Stimulated activated CD4-positive, alpha-beta T cell treated with anti-CD3 and anti-CD28 coated beads, TNF-alpha, amount 100 ng/mL, for 4 hours (primary cell): ENCODE measurements at regions not wholly inside any gene's neighbourhood (a gene's known extent, or its start where the extent isn't known, plus 50 kb on each side); places are given as distances from the start of the nearest gene placed in this dataset.
"Not testable (repeated sequence)": the region's sequence is repeated elsewhere in the genome, so short reads cannot be mapped to it uniquely, and the experiment has no call there.

ENCODE experiments used
- DNase-seq, 3 experiments: peaks; one replicate each; pipeline ENCODE4 v3.0.0-alpha.2; 2020; ENCODE audit warnings: low read depth in 3 of 3

GRCh38 chr10:45249978-45250693 is 65.3 kb downstream of the OR13A1 start:
- DNase-seq = no peak

DNA sequence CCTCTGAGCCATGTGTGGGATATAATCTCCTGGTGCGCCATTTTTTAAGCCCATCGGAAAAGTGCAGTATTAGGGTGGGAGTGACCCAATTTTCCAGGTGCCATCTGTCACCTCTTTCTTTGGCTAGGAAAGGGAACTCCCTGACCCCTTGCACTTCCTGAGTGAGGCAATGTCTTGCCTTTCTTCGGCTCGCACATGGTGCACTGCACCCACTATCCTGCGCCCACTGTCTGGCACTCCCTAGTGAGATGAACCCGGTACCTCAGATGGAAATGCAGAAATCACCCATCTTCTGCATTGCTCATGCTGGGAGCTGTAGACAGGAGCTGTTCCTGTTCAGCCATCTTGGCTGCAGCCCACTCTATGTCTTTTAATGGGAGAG is 64.7 kb downstream of the OR13A1 start:
- DNase-seq = not testable (repeated sequence)
